OCI-LY7 (cell line): ENCODE measurements at regions not wholly inside any gene's neighbourhood (a gene's known extent, or its start where the extent isn't known, plus 50 kb on each side); places are given as distances from the start of the nearest gene placed in this dataset.

ENCODE experiments used
- EZH2phosphoT487 ChIP-seq: fragments of 200-600 bp; sonication (generic); IDR thresholded peaks from 2 replicates; pipeline ENCODE4 v1.6.1; 2018; ENCODE audit warnings: low read depth, borderline replicate concordance, mild to moderate bottlenecking, mixed run types, antibody characterized with exemption, low read length, moderate library complexity, mixed read lengths
- TF ChIP-seq, protein P1 (sequence below): fragments of 200-600 bp; sonication (generic); conservative IDR thresholded peaks from 2 replicates; pipeline ENCODE4 v1.5.1; 2014; ENCODE audit warnings: mild to moderate bottlenecking, antibody characterized with exemption, low read length, moderate library complexity, mixed read lengths

- TF ChIP-seq, protein P1, sequence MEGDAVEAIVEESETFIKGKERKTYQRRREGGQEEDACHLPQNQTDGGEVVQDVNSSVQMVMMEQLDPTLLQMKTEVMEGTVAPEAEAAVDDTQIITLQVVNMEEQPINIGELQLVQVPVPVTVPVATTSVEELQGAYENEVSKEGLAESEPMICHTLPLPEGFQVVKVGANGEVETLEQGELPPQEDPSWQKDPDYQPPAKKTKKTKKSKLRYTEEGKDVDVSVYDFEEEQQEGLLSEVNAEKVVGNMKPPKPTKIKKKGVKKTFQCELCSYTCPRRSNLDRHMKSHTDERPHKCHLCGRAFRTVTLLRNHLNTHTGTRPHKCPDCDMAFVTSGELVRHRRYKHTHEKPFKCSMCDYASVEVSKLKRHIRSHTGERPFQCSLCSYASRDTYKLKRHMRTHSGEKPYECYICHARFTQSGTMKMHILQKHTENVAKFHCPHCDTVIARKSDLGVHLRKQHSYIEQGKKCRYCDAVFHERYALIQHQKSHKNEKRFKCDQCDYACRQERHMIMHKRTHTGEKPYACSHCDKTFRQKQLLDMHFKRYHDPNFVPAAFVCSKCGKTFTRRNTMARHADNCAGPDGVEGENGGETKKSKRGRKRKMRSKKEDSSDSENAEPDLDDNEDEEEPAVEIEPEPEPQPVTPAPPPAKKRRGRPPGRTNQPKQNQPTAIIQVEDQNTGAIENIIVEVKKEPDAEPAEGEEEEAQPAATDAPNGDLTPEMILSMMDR, result no peak
- TF ChIP-seq EZH2phosphoT487, result no peak
These were observed 133.6 kb upstream of the PITX1 start for GRCh38 chr5:135167634-135168033.
